ENCODE measurements at regions not wholly inside any gene's neighbourhood (a gene's known extent, or its start where the extent isn't known, plus 50 kb on each side); places are given as distances from the start of the nearest gene placed in this dataset.

- H3K27me3 Mint-ChIP-seq (ENCODE audit: insufficient read depth, low read depth, poor library complexity), result peaks cover 3% of the 10 kb centered on the region
- no peaks in the 10 kb centered on the region for H3K36me3 Mint-ChIP-seq (ENCODE audit: low read depth)
- Histone ChIP-seq H3K4me2 (no peak overlapping the region), H2AFZ (no peak overlapping the region), H3K79me2 (replicated peaks; ENCODE audit: insufficient read depth) (no peaks in the 10 kb centered on the region), H3K9me2 (ENCODE audit: insufficient read depth) (no peaks in the 10 kb centered on the region), H3K36me3 (ENCODE audit: insufficient read depth) (no peaks in the 10 kb centered on the region), H3K27me3 (ENCODE audit: insufficient read depth) (no peaks in the 10 kb centered on the region), H3K4me1 (ENCODE audit: insufficient read depth) (no peaks in the 10 kb centered on the region), H4K20me1 (replicated peaks; ENCODE audit: insufficient read depth) (no peaks in the 10 kb centered on the region; the same call in 1 of the 2 replicates), H3K4me3 (no peak overlapping the region), H3F3A (replicated peaks; ENCODE audit: low read depth) (no peaks in the 10 kb centered on the region), H3K27ac (ENCODE audit: low read depth) (no peak overlapping the region)
- H3K4me1 Mint-ChIP-seq, result peaks cover 2% of the 10 kb centered on the region
- ATAC-seq (no peak), DNase-seq (ENCODE audit: low spot score) (no peak)
- TF ChIP-seq POLR2AphosphoS5 (IDR thresholded peaks at IDR 0.05; ENCODE audit: low read depth), result no peak
- TF ChIP-seq CTCF (conservative IDR thresholded peaks at IDR 0.05; ENCODE audit: low read depth in 2 of 2), result no peak
- TF ChIP-seq JUNB (IDR thresholded peaks at IDR 0.05; ENCODE audit: unreplicated experiment), result no peak
- no peak for TF ChIP-seq ZNF114 (CRISPR knock-in tag; IDR thresholded peaks at IDR 0.05)
- TF ChIP-seq REST (IDR thresholded peaks at IDR 0.05; ENCODE audit: unreplicated experiment), result no peak
- TF ChIP-seq EZH2 (IDR thresholded peaks at IDR 0.05; ENCODE audit: low read depth, unreplicated experiment), result no peak
- no peak for TF ChIP-seq ETS1 (IDR thresholded peaks at IDR 0.05)
- no peak for TF ChIP-seq ZNF462 (CRISPR knock-in tag; IDR thresholded peaks at IDR 0.05)
- TF ChIP-seq NANOG (IDR thresholded peaks at IDR 0.05; ENCODE audit: borderline replicate concordance), result no peak
- no peak for TF ChIP-seq STAT1 (IDR thresholded peaks at IDR 0.05; ENCODE audit: unreplicated experiment)
- no peak for TF ChIP-seq CREB1 (CRISPR knock-in tag; IDR thresholded peaks at IDR 0.05; ENCODE audit: low read depth)
- no peak for TF ChIP-seq ZNF331 (CRISPR knock-in tag; IDR thresholded peaks at IDR 0.05; ENCODE audit: low read depth)
- no peak for TF ChIP-seq EZH2phosphoT487 (IDR thresholded peaks at IDR 0.05; ENCODE audit: unreplicated experiment)
- no peaks in the 10 kb centered on the region for H3K9me3 Mint-ChIP-seq
- H3K27ac Mint-ChIP-seq, result no peak overlapping the region
- H3K4me3 Mint-ChIP-seq, result no peak overlapping the region
These were observed 99.2 kb downstream of the PHETA1 start for GRCh38 chr12:111269718-111270117.
